Erythroblast (primary cell): ENCODE measurements at regions not wholly inside any gene's neighbourhood (a gene's known extent, or its start where the extent isn't known, plus 50 kb on each side); places are given as distances from the start of the nearest gene placed in this dataset.
"Not testable (repeated sequence)": the region's sequence is repeated elsewhere in the genome, so short reads cannot be mapped to it uniquely, and the experiment has no call there.

ENCODE experiments used
- GATA1 ChIP-seq: IDR thresholded peaks from 2 replicates; pipeline ENCODE4 v1.6.1; 2011; ENCODE audit warnings: low read depth, mild to moderate bottlenecking, control low read depth, low read length, moderate library complexity
- POLR2A ChIP-seq: IDR thresholded peaks from 2 replicates; pipeline ENCODE4 v1.6.1; 2011; ENCODE audit warnings: mild to moderate bottlenecking, low read length

GRCh38 chr4:118475901-118476300 lies 123.1 kb upstream of the PRSS12 start:
- TF ChIP-seq POLR2A, GATA1: not testable (repeated sequence)
